Gastroesophageal sphincter (tissue), 3 donors: ENCODE measurements at regions not wholly inside any gene's neighbourhood (a gene's known extent, or its start where the extent isn't known, plus 50 kb on each side); places are given as distances from the start of the nearest gene placed in this dataset.

ENCODE experiments used
- CTCF ChIP-seq, 4 experiments: fragments of 200-600 bp in 2 of 4; fragments of 450-650 bp in 2 of 4; sonication (generic) in 1 of 4; IDR thresholded peaks; one replicate each; pipeline ENCODE4 v1.5.1; 2017 to 2019; ENCODE audit warnings: antibody characterized with exemption in 4 of 4, mild to moderate bottlenecking in 2 of 4, moderate library complexity in 2 of 4
- EP300 ChIP-seq: sonication (generic); formaldehyde crosslinking; IDR thresholded peaks from one replicate; pipeline ENCODE4 v1.6.1; 2017; ENCODE audit warnings: antibody characterized with exemption, mild to moderate bottlenecking
- POLR2A ChIP-seq, 2 donors: fragments of 450-650 bp; IDR thresholded peaks; one replicate each; pipeline ENCODE4 v1.6.1; 2017; ENCODE audit warnings: antibody characterized with exemption in 2 of 2, mild to moderate bottlenecking in 2 of 2, moderate library complexity in 1 of 2
- POLR2AphosphoS5 ChIP-seq: sonication (generic); formaldehyde crosslinking; IDR thresholded peaks from one replicate; pipeline ENCODE4 v1.6.1; 2017; ENCODE audit warnings: antibody characterized with exemption

- no peak for TF ChIP-seq CTCF (IDR thresholded peaks at IDR 0.05)
- no peak for TF ChIP-seq POLR2AphosphoS5
- TF ChIP-seq POLR2A (IDR thresholded peaks at IDR 0.05): no peak
- TF ChIP-seq EP300: no peak
Measured at GRCh38 chr18:38752430-38752829, 1186.8 kb upstream of the CELF4 start.
